ENCODE measurements at regions not wholly inside any gene's neighbourhood (a gene's known extent, or its start where the extent isn't known, plus 50 kb on each side); places are given as distances from the start of the nearest gene placed in this dataset.
A peak's percentile ranks its signal among the peaks of the same experiment; 100 is the strongest.
"Not testable (repeated sequence)": the region's sequence is repeated elsewhere in the genome, so short reads cannot be mapped to it uniquely, and the experiment has no call there.

DNA sequence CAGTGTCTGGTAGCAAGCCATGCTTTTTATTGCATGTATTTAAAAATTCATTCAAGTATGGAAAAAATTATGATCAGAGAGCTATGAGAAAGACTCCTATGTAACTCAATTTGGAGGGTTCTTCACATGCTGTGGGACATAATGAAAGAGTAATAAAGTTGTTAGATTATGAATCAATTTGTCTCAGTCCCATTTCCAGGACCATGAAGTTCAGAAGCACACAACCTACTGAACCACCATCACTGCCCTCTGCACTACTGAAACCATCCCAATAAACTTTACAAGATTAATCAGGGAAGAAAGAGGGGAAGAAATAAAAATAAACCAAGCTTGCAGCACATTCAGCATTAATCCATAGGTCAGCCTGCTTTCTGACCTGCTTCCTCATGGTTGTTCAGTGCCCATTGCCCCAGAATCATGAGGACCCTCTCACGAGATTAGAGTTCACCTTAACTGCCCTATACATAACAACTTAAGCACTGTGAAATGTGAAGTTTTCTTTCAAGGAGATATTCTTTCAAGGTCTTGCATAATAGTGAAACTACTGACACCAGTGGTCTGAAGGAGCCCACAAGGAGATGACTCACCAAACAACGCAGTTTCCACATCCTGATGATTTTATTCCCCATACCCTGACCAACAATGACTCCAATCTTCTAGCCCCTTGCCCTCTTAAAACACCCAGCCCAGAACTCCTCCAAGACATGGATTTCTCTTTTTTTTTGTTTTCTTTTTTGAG, 171.5 kb upstream of the ADCY1 start:
- FAIRE-seq (no peak), DNase-seq (ENCODE audit: low spot score) (peak; percentile 84)

DNA sequence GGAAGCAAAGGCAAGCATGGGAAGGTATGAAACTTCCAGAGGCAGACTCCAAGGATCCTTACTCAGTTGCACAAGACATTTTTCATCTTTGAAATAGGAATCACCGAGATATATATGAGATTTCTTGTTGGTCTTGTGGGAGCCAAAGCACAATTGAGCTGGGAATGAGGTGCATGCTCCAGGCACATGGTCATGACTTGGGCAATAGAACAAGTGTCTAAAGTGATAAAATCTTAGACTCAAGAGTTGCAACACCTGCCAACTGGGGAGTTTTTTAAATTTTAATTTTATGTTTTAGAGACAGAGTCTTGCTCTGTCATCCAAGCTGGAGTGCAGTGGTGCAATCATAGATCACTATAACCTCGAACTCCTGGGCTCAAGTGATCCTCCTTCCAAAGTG, 169.5 kb upstream of the ADCY1 start:
- no peak for DNase-seq (ENCODE audit: low spot score)
- FAIRE-seq = no peak

DNA sequence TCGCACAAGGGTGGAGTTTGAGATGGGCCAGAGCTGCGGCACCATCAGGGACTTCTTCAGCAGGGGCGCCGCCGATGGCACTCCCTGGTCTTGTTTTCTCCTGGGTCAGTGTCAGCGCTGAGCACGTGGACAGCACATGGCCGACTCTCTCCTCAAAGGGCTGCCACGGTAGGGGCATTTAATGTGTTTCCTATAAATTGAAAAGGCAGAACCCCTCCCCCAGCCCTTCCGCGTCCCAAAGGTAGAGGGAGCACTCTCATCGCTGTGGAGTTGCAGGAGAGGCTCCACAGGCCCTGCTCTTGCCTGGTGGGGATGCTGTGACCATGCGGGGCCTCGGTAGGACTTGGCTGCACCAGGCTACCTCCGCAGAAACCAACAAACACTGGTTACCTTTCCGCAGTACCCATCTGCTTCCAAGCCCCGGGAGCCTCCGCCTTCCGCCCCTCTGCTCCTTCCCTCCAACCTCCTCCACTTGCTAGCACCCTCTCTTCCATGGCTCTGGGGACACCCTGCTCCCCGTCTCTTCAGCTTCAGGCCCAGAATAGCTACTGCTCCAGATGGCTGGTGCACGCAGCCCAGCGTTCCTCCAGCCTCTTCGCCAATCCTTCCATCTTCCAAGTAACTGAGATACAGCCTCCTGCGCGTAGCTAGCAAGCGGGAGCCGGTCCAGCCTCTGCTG, 166.3 kb upstream of the ADCY1 start:
- DNase-seq (ENCODE audit: low spot score) (no peak), FAIRE-seq (no peak)

DNA sequence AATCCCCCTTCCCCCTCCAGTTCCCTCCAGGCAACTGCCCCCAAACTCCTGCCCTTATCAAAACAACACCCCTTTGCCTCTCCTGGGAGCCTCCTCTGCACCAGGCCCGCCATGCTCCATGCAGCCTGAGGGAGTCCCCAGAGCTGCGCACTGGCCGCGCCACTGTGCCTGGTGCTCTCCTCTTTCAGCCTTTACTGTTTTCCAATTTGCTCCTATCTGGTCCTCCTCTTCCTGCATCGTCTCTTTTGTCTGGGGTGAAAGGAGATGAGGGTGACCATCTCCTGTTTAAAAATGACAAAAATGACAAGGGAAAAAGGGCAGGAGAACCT, 165.8 kb upstream of the ADCY1 start:
- no peak for DNase-seq (ENCODE audit: low spot score)
- FAIRE-seq = no peak

DNA sequence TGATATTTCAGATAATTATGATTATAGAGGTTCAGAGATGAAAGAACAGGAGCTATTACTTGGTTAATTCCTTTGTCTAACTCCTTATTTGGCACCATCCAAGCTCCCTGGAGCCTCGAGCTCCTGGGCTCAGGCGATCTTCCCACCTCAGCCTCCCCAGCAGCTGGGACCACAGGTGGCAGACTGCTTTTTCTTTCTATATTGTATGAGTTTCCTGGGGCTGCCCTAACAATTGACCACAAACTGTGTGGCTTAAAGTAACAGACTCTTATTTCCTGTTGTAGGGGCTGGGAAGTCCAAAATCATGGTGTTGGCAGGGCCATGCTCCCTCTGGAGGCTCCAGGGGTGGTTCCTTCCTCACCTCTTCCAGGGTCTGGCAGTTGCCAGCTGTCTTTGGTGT, 163.3 kb upstream of the ADCY1 start:
- no peak for FAIRE-seq
- no peak for DNase-seq (ENCODE audit: low spot score)

DNA sequence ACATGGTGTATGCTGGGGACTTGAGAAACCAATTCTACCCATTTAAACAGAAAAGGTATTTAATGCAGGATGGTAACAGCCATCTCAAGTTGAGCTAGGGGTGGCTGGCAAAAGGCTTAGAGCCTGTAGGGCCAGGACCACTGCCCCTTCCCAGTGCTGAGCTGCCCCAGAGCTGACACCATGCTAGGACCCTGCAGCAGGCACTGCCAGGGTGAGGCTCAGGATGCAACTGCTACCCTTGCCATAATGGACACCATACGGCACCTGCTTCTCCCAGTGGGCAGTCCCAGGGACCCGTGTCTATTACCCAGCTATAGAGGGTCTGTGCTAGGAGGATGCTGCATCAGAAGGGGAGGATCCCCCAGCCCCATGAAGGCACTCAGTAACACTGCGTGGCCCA, 160.7 kb upstream of the ADCY1 start:
- FAIRE-seq (no peak), DNase-seq (ENCODE audit: low spot score) (no peak)

DNA sequence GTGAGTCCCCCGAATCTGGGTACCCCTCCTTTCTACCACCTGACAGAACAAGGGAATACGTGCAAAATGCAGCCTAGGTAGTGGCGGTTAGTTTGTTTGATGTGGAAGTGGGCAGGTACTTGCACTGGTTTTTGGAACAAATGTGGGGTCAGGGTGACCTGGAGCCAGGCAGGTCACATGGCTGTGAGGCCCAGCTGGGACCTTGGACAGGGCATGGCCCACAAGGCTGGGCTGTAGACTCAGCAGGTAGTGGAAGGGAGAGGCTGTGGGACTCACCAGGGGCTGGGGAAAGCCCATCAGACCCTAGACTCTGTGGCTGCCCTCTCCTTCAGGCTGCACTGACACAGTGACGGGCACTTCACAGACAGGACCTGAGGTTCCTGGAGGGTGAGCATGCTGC, 159.9 kb upstream of the ADCY1 start:
- no peak for DNase-seq (ENCODE audit: low spot score)
- FAIRE-seq = peak; percentile 74

DNA sequence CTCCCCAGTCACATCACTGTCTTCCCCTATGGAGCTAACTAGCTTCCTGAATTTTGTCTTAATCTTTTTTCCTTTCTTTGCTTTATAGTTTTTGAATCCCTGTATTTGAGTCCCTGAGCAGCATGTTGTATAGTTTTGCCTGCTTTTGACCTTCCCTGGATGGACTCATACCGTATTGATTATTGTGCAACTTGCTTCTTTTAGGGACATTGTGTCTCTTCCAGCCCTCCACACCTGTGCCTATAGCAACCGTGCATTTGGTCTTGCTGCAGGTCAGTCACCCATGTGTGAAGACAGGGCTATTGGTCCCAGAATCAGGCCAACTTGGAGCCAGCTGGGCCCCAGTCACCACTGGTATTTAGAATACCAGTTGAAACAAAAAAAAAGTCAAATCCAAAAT, 158.9 kb upstream of the ADCY1 start:
- no peak for DNase-seq (ENCODE audit: low spot score)
- FAIRE-seq = no peak

DNA sequence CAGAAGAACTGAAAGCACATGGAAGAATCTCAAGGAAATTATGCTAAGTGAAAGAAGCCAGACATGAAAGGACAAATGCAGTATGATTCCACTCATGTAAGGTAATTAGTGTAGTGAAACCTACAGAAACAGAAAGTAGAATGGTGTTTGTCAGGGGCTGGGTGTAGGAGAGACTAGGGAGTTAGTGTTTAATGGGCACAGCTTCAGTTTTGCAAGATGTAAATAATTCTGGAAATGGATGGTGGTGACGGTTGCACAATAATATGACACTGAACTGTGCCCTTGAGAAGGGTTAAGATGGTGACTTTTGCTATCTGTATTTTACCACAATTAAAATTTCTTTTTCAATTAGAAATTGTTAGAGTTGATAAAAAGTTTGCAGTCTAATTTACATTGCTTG, 157.3 kb upstream of the ADCY1 start:
- no peak for DNase-seq (ENCODE audit: low spot score)
- no peak for FAIRE-seq

DNA sequence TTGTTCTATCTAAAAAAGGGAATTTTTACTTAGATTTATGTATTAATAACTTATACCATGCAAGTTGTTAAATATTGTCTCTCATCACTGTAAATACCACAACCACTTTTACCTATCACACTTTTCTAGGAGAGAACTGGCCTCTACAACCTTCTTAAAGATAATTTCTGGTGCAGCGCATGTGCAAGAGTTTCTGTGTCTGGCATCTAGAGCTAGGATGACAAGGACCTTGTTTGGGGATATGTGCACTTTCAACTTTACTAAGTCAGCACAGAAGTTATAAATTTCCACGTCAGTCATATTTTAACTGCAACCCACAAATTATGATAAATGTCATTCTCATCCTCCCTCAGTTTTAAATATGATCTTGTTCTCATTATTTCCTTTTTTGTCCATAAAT, 156.9 kb upstream of the ADCY1 start:
- FAIRE-seq (no peak), DNase-seq (ENCODE audit: low spot score) (no peak)

DNA sequence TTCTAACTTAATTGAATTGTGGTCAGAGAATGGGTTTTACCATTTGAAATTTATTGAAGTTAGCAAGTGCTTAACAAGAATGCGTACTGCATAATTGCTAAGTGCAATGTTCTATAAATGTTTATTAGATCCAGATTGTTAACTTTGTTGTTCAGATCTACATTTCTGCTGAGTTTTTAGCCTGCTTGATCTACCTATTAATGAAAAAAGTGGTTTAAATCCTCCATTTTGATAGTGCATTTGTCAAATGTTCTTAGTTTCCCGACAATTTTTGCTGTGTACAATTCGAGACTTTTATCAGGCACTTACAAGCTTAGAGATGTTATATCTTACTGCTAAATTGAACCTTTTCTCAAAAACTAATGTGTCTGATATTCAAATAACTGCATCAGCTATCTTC, 156.4 kb upstream of the ADCY1 start:
- no peak for FAIRE-seq

DNA sequence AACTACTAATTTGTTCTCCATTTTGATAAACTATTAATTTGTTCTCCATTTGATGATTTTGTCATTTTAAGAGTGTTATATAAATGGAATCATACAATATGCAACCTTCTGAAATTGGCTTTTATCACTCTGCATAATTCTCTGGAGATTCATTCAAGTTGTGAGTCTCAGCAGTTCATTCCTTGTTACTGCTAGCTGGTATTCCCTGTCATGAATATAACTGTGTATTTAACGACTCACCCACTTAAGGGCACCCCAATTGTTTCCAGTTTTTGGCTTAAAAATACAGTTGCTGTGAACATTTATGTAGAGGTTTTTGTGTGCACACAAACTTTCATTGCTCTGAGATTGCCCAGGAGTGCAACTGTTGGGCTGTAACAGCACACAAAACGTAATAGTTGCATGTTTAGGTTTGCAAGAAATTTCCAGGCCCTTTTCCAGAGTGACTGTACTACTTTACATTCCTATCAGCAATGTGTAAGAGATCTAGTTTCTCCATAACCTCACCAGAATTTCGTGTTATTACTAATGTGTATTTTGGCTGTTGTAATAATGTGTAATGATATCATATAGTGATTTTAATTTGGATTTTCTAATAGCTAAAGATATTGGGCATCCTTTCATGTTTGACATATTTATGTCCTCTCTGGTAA, 153.2 kb upstream of the ADCY1 start:
- DNase-seq (ENCODE audit: low spot score) (no peak), FAIRE-seq (peak; percentile 55)

More for the DNA sequence above, 156.4 kb upstream of the ADCY1 start:
- DNase-seq (ENCODE audit: low spot score) = no peak

DNA sequence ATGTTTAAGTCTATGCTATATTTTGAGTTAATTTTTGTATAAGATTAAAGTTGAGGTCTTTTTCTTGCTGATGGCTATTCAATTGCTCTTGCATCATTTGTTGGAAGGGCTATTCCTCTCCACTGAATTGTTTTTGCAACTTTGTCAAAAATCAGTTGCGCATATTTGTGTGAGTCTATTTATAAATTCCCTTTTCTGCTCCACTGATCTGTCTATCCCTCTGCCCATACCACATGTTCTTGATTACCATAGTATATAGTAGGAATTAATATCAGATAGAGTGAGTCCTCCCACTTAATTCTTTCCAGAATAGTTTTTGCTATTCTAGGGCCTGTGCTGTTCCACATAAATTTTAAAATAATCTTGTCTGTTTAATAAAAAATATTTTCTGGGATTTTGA, 152.4 kb upstream of the ADCY1 start:
- FAIRE-seq = no peak

DNA sequence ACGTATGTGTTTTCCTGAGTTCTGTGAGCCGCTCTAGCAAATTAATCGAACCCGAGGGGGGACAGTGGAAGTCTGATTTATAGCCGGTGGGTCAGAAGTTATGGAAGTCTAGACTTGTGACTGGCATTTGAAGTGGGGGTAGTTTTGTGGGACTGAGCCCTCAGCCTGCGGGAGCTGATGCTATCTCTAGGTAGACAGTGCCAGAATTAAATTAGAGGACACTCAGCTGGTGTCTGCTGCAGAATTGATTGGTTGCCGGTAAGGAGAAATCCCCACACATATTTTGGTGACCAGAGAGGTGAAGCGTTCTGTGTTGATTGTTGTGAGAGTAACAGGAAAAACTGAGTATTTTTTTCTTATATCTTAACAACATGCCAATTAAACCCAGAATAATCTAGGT, 143.8 kb upstream of the ADCY1 start:
- DNase-seq (ENCODE audit: low spot score) = no peak
- FAIRE-seq = no peak

More for the DNA sequence above, 152.4 kb upstream of the ADCY1 start:
- DNase-seq (ENCODE audit: low spot score) = no peak

DNA sequence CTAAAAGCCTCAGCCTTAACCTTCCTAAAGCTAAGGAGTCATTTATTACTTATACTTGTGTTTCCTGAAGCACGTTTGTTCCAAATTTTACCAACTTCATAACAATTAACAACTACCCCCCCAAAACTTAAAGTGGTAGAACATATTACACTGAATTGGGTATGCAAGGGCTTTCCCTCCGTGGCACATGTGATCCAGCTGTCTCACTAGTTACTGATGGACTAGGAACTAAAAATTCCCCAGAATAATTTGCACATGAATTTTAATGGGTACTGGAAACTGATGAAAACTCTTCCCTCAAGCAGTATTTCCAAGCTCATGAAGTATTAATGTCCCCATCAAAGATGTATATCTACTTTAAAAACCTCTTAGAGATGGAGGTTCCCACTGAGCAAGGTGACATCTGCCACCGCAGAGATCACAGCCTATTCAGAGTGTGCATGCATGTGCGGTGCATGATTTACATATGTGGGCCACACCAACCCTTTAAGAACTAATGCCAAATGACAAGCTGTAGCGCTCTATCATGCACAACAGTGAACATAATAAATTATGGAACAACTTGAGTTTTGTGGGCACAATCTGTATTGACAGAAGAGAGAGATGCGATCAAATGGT, 139.9 kb upstream of the ADCY1 start:
- FAIRE-seq (peak; percentile 81), DNase-seq (ENCODE audit: low spot score) (no peak)

DNA sequence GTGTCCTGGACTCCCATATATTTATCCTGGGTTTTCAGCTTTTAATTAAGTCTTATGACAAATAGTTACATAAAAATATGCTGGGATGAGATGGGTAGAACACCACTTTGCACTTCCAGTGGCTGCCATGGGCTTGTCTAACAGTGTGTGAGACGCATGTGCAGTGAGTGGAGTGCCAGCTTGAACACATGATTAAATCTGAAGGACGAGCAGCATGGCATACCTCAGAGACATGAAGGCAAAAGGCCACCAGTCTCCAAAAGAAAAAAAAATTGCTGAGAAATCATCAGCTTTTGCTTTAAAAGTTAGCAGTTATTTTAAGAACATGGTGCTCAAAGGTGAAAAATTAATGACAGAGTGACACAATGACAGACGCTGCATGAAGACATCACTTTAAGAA, 139.0 kb upstream of the ADCY1 start:
- FAIRE-seq = no peak
- no peak for DNase-seq (ENCODE audit: low spot score)

DNA sequence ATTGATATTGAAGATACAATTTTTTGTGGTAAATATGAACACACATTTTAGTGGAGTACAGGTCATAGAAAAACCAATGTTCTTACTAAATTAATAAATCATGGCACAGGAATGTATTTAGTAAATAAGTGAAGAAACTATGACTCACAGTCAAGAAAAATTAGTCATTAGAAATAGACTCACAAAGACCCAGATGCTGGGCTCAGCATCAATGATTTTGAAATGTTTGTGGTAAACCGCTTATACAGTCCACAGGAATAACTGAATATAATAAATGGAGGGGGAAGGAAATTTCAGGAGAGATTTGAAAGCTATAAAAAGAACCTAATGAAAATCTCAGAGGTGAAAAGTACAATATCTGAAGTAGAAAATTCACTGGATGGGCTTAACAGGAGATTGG, 138.3 kb upstream of the ADCY1 start:
- peak; percentile 72 for DNase-seq (ENCODE audit: low spot score)

DNA sequence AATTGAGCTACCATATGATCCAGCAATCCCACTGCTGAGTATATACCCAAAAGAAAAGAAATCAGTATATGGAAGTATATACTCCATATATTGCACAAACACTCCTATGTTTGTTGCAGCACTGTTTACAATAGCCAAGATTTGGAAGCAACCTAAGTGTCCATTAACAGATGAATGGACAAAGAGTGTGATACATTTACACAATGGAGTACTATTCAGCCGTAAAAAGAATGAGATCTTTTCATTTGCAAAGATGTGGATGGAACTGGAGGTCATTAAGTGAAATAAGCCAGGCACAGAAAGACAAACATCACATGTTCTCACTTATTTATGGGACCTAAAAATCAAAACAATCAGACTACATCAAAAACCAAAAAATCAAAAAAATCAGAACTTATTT, 133.4 kb upstream of the ADCY1 start:
- not testable (repeated sequence) for DNase-seq (ENCODE audit: low spot score); FAIRE-seq

More for the DNA sequence above, 138.3 kb upstream of the ADCY1 start:
- FAIRE-seq = no peak

DNA sequence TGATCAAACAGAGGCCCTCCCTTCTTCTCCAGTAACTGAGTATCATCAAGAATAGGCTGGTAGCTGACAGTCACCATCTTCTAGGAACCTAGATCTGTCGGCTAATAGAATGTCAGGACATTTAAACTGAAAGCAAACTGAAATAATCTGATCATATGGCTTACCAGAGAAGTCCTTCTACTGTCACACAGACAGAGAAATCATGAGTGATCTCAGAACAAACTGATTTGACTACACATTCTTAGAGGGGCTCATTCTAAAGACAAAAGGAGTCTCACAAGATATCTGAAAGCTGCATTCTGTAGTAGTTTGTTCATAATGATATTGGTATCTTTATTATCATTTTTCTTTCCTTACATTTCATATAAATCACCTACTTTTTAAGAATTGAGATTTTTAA, 130.9 kb upstream of the ADCY1 start:
- DNase-seq (ENCODE audit: low spot score) = no peak
- no peak for FAIRE-seq

DNA sequence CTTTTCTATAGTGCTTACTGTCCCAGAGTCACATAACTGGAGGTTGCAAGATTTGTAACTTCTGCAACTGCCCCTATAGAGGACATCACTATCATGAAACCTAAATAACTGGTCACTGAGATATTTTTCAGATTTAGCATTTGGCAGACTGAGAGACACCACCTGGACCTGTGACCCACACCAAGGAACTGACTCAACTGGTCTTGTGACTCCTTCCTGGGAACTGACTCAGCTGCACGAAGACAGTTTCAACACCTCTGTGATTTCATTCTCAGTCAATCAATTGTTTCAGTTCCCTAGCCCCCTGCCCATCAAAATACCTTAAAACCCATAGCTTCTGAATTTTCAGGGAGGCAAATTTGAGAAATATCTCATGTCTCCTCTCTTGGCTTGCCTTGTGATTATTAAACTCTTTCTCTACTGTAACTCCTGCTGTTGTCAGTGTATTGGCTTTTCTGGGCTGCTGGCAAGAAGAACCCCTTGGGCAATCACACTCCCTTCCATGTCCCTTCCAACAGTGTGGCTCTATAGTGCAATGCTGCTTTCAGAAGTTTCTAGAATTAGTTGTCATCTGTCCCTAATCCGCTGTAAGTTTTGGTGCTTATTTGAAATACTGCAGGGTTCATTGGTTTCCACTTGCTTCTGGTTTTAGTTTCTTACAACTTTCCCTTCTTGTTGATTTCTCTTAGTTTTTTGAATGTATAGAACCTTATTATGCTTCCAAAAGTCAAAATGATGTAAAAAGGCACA, 127.8 kb upstream of the ADCY1 start:
- DNase-seq (ENCODE audit: low spot score) (peak; percentile 46), FAIRE-seq (peak; percentile 17)

DNA sequence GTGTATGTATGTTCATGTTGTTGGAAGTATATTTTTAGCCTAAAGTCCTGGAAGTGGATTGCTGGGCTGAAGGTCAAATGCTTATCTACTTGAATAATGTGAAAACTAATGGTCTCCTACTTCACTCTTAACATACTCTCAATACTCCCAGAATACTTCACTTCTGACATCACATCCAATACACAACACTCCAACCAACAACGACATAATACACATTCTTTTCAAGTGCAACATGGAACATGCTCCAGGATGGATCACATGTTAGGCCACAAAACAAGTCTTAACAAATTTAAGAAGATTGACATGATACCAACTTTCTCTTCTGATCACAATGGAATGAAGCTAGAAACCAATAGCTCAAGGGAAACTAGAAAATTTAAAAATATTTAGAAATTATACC, 126.9 kb upstream of the ADCY1 start:
- FAIRE-seq (no peak), DNase-seq (ENCODE audit: low spot score) (no peak)

All from urothelium cell line (cell line).